H1 (cell line): ENCODE measurements at regions not wholly inside any gene's neighbourhood (a gene's known extent, or its start where the extent isn't known, plus 50 kb on each side); places are given as distances from the start of the nearest gene placed in this dataset.

ENCODE experiments used
- NRF1 ChIP-seq: IDR thresholded peaks from 2 replicates; pipeline ENCODE4 v1.6.1; 2011; ENCODE audit warnings: mild to moderate bottlenecking, low read depth, low read length, improper control_type of control experiment
- RAD21 ChIP-seq, 2 experiments: IDR thresholded peaks in 1 of 2; conservative IDR thresholded peaks in 1 of 2; 2 replicates each; pipeline ENCODE4 v1.6.1; 2011; ENCODE audit warnings: low read depth in 2 of 2, low read length in 2 of 2, improper control_type of control experiment in 1 of 2, inconsistent platforms in 1 of 2, mild to moderate bottlenecking in 1 of 2, moderate library complexity in 1 of 2
- RBBP5 ChIP-seq: IDR thresholded peaks from 2 replicates; pipeline ENCODE4 v1.7.1; 2012; ENCODE audit warnings: low read depth, mild to moderate bottlenecking, inconsistent platforms, low read length, moderate library complexity, borderline replicate concordance
- SAP30 ChIP-seq: fragments of 300-600 bp; sonication (generic); IDR thresholded peaks from 2 replicates; pipeline ENCODE4 v1.7.1; 2012; ENCODE audit warnings: low read length, moderate library complexity, mild to moderate bottlenecking, inconsistent platforms; ENCODE audit not compliant: insufficient read depth, insufficient replicate concordance
- TEAD4 ChIP-seq: IDR thresholded peaks from 2 replicates; pipeline ENCODE4 v1.6.1; 2012; ENCODE audit warnings: low read depth, low read length, inconsistent platforms, mixed read lengths

DNA sequence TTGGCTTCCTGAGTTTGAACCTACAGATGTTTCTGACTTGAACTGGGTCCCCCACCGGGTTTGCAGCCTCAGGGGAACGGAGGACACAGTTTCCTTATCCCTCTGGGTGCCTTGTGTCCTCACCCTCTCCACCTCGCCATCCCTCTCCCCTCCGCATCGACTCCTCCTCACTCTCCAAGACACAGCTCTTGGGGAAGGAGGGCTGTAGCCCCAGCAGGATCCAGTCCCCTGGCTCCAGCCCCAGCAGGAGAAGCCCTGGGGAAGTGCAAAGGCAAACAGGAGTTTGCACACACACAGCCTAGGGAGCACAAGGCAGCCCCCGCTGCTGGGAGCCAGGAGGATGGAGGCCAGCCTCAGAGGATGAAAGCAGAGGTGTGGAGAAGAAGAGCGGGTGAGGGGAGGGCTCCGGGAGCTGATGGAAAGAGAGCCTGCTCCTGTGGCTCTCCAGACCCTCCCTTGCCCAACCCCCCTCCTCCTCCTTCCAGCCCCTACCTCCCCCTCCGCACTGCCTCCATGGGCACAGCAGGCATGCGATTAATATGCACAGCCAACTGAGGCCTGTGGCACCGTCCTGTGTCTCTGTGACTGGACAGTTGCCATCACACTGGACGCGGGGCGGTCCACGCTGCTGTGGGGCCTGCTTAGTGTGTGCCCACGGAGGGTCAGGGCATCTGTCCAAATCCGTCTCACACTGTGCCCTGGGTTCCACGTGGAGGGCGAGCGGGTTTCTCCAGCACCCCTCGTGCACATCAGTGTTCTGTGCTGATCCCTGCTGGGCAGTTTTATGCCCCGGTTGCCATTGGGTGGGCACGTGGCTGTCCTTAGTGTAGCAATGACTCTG is 193.7 kb upstream of the DIO3 start (continued):
- TF ChIP-seq NRF1 = no peak
- TF ChIP-seq SAP30 = no peak
- TF ChIP-seq RBBP5 = no peak
- TF ChIP-seq RAD21 (IDR thresholded peaks at IDR 0.05 in 1 of 2, conservative IDR thresholded peaks at IDR 0.05 in 1 of 2; ENCODE audit: low read depth in 2 of 2, low read length in 2 of 2) = no peak
- TF ChIP-seq TEAD4 = no peak
